GM19328 (cell line): ENCODE measurements at regions not wholly inside any gene's neighbourhood (a gene's known extent, or its start where the extent isn't known, plus 50 kb on each side); places are given as distances from the start of the nearest gene placed in this dataset.

Experiments
- ATAC-seq: cut with Tn5 transposase; IDR thresholded peaks from one replicate; pipeline ENCODE4 v1.9.1; 2021; ENCODE audit warnings: mild to moderate bottlenecking, moderate library complexity; ENCODE audit not compliant: unreplicated experiment

GRCh38 chr2:198374375-198375082 lies 570.1 kb downstream of the PLCL1 start:
- no peak for ATAC-seq

- peak; percentile 93 for ATAC-seq
Observed at GRCh38 chr2:198371921-198372543, 567.6 kb downstream of the PLCL1 start.

GRCh38 chr2:198371329-198371728 lies 566.9 kb downstream of the PLCL1 start:
- no peak for ATAC-seq

GRCh38 chr2:198368089-198368488 lies 563.7 kb downstream of the PLCL1 start:
- ATAC-seq, result no peak

- ATAC-seq, result no peak
Observed at GRCh38 chr2:198362740-198363139, 558.3 kb downstream of the PLCL1 start.

GRCh38 chr2:198359308-198359707 lies 554.9 kb downstream of the PLCL1 start:
- no peak for ATAC-seq

- no peak for ATAC-seq
Observed at GRCh38 chr2:198356157-198356556, 551.8 kb downstream of the PLCL1 start.

GRCh38 chr2:198351647-198352046 lies 547.3 kb downstream of the PLCL1 start:
- no peak for ATAC-seq

GRCh38 chr2:198347946-198348345 lies 543.6 kb downstream of the PLCL1 start:
- ATAC-seq, result no peak

GRCh38 chr2:198347349-198347748 lies 543.0 kb downstream of the PLCL1 start:
- ATAC-seq, result no peak

- ATAC-seq, result no peak
Observed at GRCh38 chr2:198343471-198343870, 539.1 kb downstream of the PLCL1 start.

- ATAC-seq, result no peak
Observed at GRCh38 chr2:198340846-198341245, 536.5 kb downstream of the PLCL1 start.

GRCh38 chr2:198339116-198339515 lies 534.7 kb downstream of the PLCL1 start:
- ATAC-seq, result no peak

GRCh38 chr2:198337368-198337767 lies 533.0 kb downstream of the PLCL1 start:
- no peak for ATAC-seq

- ATAC-seq, result no peak
Observed at GRCh38 chr2:198328454-198328853, 524.1 kb downstream of the PLCL1 start.

- ATAC-seq, result no peak
Observed at GRCh38 chr2:198327526-198327925, 523.1 kb downstream of the PLCL1 start.

GRCh38 chr2:198326431-198326830 lies 522.0 kb downstream of the PLCL1 start:
- no peak for ATAC-seq

GRCh38 chr2:198325359-198325758 lies 521.0 kb downstream of the PLCL1 start:
- ATAC-seq, result no peak

GRCh38 chr2:198324071-198324470 lies 519.7 kb downstream of the PLCL1 start:
- no peak for ATAC-seq

- ATAC-seq, result no peak
Observed at GRCh38 chr2:198322275-198322674, 517.9 kb downstream of the PLCL1 start.

GRCh38 chr2:198321522-198322088 lies 517.2 kb downstream of the PLCL1 start:
- ATAC-seq, result no peak

- no peak for ATAC-seq
Observed at GRCh38 chr2:198316852-198317396, 512.5 kb downstream of the PLCL1 start.
